CD4-positive, alpha-beta T cell (primary cell): ENCODE measurements at regions not wholly inside any gene's neighbourhood (a gene's known extent, or its start where the extent isn't known, plus 50 kb on each side); places are given as distances from the start of the nearest gene placed in this dataset.

Experiments
- ATAC-seq: fragments of 200-7000 bp; cut with Tn5 transposase; one replicate; pipeline ENCODE4 v1.10.0; 2022; ENCODE audit warnings: mild to moderate bottlenecking; ENCODE audit not compliant: poor library complexity
- CTCF ChIA-PET: fragments of 350-600 bp; sonication (Branson Sonifier 250); formaldehyde crosslinking; loops from one replicate; lab custom pipeline; 2021; ENCODE audit warnings: antibody characterized with exemption, inconsistent platforms; lab: Charles Lee
- POLR2A ChIA-PET: fragments of 350-600 bp; sonication (Branson Sonifier 250); formaldehyde crosslinking; loops from one replicate; lab custom pipeline; 2021; ENCODE audit warnings: antibody characterized with exemption, inconsistent platforms; lab: Charles Lee
- DNase-seq, 14 experiments: peaks; one replicate each; pipeline ENCODE4 v3.0.0-alpha.2; 2013 to 2020; ENCODE audit warnings: mixed read lengths in 2 of 14
- H3K27ac ChIP-seq, 2 donors: one replicate each; pipeline versions ENCODE4 v1.5.1 to v1.7.0; 2013; ENCODE audit warnings: low read length in 2 of 2, low read depth in 1 of 2, mild to moderate bottlenecking in 1 of 2
- H3K27me3 ChIP-seq, 2 experiments: 1 replicate in 1 of 2; 2 replicates in 1 of 2; pipeline versions ENCODE4 v1.6.1 to v1.7.0; 2013; ENCODE audit warnings: low read length in 2 of 2, control low read depth in 1 of 2, mild to moderate bottlenecking in 1 of 2, moderate library complexity in 1 of 2; ENCODE audit not compliant: insufficient read depth in 2 of 2, control insufficient read depth in 1 of 2
- H3K36me3 ChIP-seq: one replicate; pipeline ENCODE4 v1.6.1; 2013; ENCODE audit warnings: low read length, control low read depth; ENCODE audit not compliant: insufficient read depth
- H3K4me1 ChIP-seq: one replicate; pipeline ENCODE4 v1.6.1; 2013; ENCODE audit warnings: low read length, control low read depth; ENCODE audit not compliant: insufficient read depth
- H3K4me3 ChIP-seq: one replicate; pipeline ENCODE4 v1.5.1; 2013; ENCODE audit warnings: mild to moderate bottlenecking, low read length, moderate library complexity
- H3K9me3 ChIP-seq, 2 experiments: 1 replicate in 1 of 2; 2 replicates in 1 of 2; pipeline versions ENCODE4 v1.6.1 to v1.7.0; 2013; ENCODE audit warnings: low read length in 2 of 2, mild to moderate bottlenecking in 2 of 2, control low read depth in 1 of 2, moderate library complexity in 1 of 2; ENCODE audit not compliant: control insufficient read depth in 1 of 2, insufficient read depth in 1 of 2
- H3K27ac Mint-ChIP-seq: one replicate; pipeline ENCODE4 v1.8.0; 2020; ENCODE audit warnings: mixed read lengths
- H3K27me3 Mint-ChIP-seq: one replicate; pipeline ENCODE4 v1.8.0; 2021; ENCODE audit warnings: mixed read lengths
- H3K36me3 Mint-ChIP-seq: one replicate; pipeline ENCODE4 v1.8.0; 2021; ENCODE audit warnings: low read depth, mixed read lengths
- H3K4me1 Mint-ChIP-seq: one replicate; pipeline ENCODE4 v1.8.0; 2021; ENCODE audit warnings: low read depth, mixed read lengths
- H3K4me3 Mint-ChIP-seq: one replicate; pipeline ENCODE4 v1.8.0; 2020; ENCODE audit warnings: mild to moderate bottlenecking, mixed read lengths
- H3K9me3 Mint-ChIP-seq: one replicate; pipeline ENCODE4 v1.8.0; 2020; ENCODE audit warnings: mixed read lengths
- intact Hi-C, 2 experiments: fragments of 100-400 bp; cut with DNase I in 1 of 2; cut with micrococcal nuclease in 1 of 2; formaldehyde crosslinking; loops; one replicate each; pipeline versions ENCODE4 v1.15.1 to v1.9.0; 2023 to 2025; cut with DNase I, micrococcal nuclease
- TF ChIP-seq, protein P1 (sequence below): fragments of 200-600 bp; IDR thresholded peaks from one replicate; pipeline ENCODE4 v1.8.0; 2022; ENCODE audit warnings: antibody characterized with exemption, mild to moderate bottlenecking

DNA sequence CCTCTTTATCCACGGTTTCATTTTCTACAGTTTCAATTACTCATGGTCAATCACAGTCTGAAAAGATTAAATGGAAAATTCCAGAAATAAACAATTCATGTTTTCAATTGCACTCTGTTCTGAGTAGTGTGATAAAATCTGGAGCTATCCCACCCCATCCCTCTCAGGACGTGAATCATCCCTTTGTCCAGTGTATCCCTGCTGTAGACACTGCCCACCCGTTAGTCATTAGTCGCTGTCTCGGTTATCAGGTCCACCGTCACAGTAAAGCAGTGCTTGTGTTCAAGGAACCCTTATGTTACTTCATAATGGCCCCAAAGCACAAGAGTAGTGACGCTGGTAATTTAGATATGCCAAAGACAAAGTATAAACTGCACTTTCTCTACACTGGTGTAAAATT, 141.0 kb upstream of the LMNTD1 start:
- intact Hi-C loops, result no loop called here
- H3K27me3 Mint-ChIP-seq, result no peaks in the 10 kb centered on the region
- POLR2A ChIA-PET, result no interaction called here
- no peak overlapping the region for H3K4me3 Mint-ChIP-seq
- no peaks in the 10 kb centered on the region for H3K27me3 ChIP-seq
- CTCF ChIA-PET, result no interaction called here
- no peak overlapping the region for H3K4me3 ChIP-seq
- no peaks in the 10 kb centered on the region for H3K4me1 Mint-ChIP-seq
- ATAC-seq, result no peak
- H3K27ac Mint-ChIP-seq, result no peak overlapping the region
- TF ChIP-seq, protein P1, sequence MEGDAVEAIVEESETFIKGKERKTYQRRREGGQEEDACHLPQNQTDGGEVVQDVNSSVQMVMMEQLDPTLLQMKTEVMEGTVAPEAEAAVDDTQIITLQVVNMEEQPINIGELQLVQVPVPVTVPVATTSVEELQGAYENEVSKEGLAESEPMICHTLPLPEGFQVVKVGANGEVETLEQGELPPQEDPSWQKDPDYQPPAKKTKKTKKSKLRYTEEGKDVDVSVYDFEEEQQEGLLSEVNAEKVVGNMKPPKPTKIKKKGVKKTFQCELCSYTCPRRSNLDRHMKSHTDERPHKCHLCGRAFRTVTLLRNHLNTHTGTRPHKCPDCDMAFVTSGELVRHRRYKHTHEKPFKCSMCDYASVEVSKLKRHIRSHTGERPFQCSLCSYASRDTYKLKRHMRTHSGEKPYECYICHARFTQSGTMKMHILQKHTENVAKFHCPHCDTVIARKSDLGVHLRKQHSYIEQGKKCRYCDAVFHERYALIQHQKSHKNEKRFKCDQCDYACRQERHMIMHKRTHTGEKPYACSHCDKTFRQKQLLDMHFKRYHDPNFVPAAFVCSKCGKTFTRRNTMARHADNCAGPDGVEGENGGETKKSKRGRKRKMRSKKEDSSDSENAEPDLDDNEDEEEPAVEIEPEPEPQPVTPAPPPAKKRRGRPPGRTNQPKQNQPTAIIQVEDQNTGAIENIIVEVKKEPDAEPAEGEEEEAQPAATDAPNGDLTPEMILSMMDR, result no peak
- H3K9me3 ChIP-seq, result peaks cover 0 to 6% of the 10 kb centered on the region in 2 experiments
- no peak for DNase-seq
- H3K36me3 Mint-ChIP-seq, result no peaks in the 10 kb centered on the region
- no peaks in the 10 kb centered on the region for H3K36me3 ChIP-seq
- H3K4me1 ChIP-seq, result no peaks in the 10 kb centered on the region
- no peaks in the 10 kb centered on the region for H3K9me3 Mint-ChIP-seq
- no peak overlapping the region for H3K27ac ChIP-seq

DNA sequence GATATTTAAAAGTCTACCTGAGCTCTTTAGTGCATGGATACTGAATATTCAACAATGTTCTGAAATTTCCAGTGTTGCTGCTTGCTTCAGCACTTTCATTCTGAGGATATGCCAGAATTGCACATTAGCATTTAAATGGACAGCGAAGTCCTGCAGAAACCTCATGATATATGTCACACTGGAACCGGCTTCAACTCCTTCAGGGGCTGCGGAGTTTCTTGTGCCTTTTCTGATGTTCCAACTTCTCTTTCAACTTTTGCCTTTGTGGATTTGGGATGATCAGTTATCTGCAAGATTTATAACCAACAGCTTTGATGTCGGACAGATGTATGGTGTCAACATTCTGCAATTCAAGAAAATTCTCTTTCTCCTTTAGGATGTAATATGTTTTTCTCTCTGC, 142.5 kb upstream of the LMNTD1 start:
- Mint-ChIP-seq H3K27ac (no peak overlapping the region), H3K4me3 (no peak overlapping the region), H3K9me3 (no peaks in the 10 kb centered on the region), H3K27me3 (no peaks in the 10 kb centered on the region), H3K36me3 (no peaks in the 10 kb centered on the region), H3K4me1 (no peaks in the 10 kb centered on the region)
- Histone ChIP-seq H3K9me3 (peaks cover 0 to 6% of the 10 kb centered on the region in 2 experiments), H3K36me3 (no peaks in the 10 kb centered on the region), H3K27ac (no peak overlapping the region), H3K4me1 (no peaks in the 10 kb centered on the region), H3K4me3 (no peak overlapping the region), H3K27me3 (no peaks in the 10 kb centered on the region)
- ATAC-seq (no peak), DNase-seq (no peak)
- TF ChIP-seq, protein P1, result no peak
- POLR2A ChIA-PET, result no interaction called here
- intact Hi-C loops, result no loop called here
- CTCF ChIA-PET, result no interaction called here

DNA sequence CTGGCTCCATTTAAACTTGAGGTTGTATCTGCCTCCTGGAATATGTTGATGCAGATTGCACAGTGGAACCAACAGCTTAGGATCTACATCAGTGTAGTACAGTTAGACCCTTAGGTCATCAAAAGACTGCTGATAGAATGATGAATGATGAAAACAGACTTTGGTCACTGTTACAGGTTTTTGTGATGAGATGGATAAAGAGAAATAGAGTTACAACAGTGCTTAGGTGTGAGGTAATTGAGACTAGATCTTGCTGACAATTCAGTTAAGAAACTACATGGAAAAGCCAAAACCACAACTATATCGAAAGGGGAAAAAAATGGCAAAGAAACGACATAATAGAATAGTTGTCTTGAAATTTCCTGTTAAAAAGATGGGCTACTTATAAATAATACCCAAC, 145.7 kb upstream of the LMNTD1 start:
- H3K27me3 Mint-ChIP-seq, result no peaks in the 10 kb centered on the region
- Histone ChIP-seq H3K4me3 (no peak overlapping the region), H3K27ac (no peak overlapping the region), H3K27me3 (no peaks in the 10 kb centered on the region), H3K4me1 (no peaks in the 10 kb centered on the region), H3K36me3 (no peaks in the 10 kb centered on the region), H3K9me3 (peaks cover 0 to 6% of the 10 kb centered on the region in 2 experiments)
- H3K4me3 Mint-ChIP-seq, result no peak overlapping the region
- H3K36me3 Mint-ChIP-seq, result no peaks in the 10 kb centered on the region
- peaks cover 2% of the 10 kb centered on the region for H3K9me3 Mint-ChIP-seq
- ChIA-PET POLR2A (no interaction called here), CTCF (no interaction called here)
- H3K4me1 Mint-ChIP-seq, result no peaks in the 10 kb centered on the region
- no peak overlapping the region for H3K27ac Mint-ChIP-seq
- TF ChIP-seq, protein P1, result no peak
- intact Hi-C loops, result no loop called here
- DNase-seq (no peak), ATAC-seq (no peak)
